ENCODE measurements at regions not wholly inside any gene's neighbourhood (a gene's known extent, or its start where the extent isn't known, plus 50 kb on each side); places are given as distances from the start of the nearest gene placed in this dataset.
"Not testable (repeated sequence)": the region's sequence is repeated elsewhere in the genome, so short reads cannot be mapped to it uniquely, and the experiment has no call there.

DNA sequence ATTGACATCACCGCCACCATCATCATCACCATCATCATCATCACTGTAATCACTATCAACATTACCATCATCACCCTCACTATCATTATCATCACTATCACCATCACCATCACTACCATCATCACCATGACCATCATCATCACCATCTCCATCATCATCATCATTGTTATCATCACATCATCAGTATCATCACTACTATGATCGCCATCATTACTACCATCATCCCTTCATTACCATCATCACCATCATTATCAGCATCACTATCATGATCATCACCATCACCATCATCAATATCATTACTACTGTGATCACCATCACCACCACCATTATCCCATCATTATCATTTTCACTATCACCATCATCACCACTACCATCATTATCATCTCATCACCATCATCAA lies 368.3 kb downstream of the SEC14L1 start:
- no peak for DNase-seq (ENCODE audit: low read depth in 2 of 2, low spot score in 1 of 2)

DNA sequence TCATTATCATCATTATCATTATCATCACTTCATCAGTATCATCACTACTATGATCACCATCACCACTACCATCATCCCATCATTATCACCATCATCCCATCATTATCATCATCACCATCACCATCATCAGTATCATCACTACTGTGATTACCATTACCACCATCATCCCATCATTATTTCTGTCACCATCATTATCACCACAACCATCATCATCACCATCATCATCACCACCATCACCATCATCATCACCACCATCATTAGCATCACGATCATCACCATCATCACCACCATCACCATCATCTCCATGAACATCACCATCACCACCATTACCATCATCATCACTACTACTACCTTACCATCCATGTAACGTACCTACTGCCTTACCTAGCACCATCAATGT lies 368.8 kb downstream of the SEC14L1 start:
- no peak for DNase-seq (ENCODE audit: low read depth in 2 of 2, low spot score in 1 of 2)

DNA sequence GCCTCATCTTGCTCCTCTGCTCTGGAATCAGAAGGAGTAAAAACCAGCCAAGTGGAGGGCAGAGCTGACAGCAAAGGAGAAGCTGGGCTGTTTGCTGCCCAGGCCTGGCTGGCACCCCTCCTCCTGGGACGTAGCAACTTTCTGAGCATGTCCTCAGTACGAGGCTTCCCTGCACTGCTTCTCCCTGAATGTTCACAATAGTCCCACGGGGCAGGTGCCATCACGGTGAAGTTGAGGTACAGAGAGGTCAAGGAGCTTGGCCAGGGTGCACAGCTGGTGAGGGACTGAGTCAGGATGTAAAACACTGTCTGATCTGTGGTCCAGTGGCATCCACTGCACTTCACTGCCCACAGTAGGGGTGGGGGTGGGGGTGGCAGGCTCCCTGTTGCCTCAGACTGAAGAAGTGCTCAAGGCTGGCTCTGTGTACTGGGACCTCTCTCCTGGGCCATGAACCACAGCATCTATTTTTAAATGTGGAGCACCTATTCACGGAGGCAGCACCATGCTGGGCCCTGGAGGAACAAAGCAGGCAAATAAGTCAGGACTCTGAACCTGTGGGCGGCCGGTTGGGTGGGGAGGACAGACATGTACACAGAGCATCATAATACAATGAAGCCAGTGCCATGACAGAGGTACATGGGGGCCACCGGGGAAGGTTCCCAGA lies 369.5 kb downstream of the SEC14L1 start:
- DNase-seq (ENCODE audit: low read depth in 2 of 2, low spot score in 1 of 2) = no peak

GRCh38 chr17:77511514-77512061 lies 370.8 kb downstream of the SEC14L1 start:
- DNase-seq (ENCODE audit: low read depth in 2 of 2, low spot score in 1 of 2) = no peak

DNA sequence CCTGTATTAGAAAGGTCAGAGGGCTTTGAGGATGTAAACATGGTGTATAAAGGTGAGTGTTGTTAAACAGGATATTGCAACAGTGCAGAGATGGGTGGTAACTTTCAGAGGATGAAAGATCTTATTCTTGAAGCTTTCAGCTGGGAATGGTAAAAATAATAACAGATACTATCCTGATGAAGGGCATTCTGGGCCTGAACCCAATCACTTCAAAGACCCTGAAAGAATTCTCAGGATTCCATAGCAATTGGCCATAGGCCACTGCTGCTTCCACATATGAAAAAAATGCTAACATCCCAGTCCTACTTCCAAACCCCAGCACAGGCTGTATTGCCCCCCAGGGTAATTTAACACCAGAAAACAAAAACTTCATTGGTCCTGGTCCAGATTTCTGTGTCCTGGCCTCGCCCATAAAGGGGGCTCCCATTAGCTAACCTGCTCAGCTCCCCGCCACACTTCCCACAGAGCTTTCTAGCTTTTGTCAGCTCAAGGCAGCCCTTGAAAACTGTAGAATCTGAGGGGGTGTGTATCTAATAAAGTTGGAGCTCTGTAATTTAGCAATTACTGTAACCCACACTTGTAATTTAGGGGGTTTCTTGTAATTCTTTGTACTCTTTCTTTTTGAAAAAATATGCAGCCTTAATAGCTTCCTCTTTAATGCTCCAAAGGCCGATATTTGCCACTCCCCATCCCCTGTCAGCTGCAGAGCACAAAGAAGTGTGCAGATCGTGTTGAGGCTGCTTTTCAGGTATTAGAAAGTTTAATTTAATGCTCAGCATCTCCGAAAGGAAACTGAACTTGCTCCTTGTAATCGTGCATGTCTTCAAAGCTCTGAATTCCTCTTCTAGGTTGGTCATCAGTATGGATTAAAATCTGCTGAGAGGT lies 371.5 kb downstream of the SEC14L1 start:
- no peak for DNase-seq (ENCODE audit: low read depth in 2 of 2, low spot score in 1 of 2)

GRCh38 chr17:77513045-77513444 lies 372.3 kb downstream of the SEC14L1 start:
- no peak for DNase-seq (ENCODE audit: low read depth in 2 of 2, low spot score in 1 of 2)

DNA sequence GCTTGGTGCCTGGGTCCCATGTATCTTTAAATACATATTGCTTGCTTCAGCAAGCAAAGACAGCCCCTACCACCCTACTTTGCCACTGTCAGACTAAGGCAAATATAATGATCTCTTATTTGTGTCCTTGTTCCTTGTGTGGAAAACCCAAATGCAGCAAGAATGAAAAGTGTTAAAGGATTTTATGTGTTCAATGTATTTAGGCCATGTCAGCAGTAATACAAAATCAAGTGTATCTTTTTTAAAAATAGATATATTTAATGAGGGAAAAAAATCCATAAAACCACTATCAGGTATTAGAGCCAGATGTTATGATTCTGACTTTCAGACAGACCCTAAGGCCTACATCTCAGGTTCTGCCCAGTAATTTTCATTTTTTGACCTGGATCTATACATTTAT lies 374.5 kb downstream of the SEC14L1 start:
- no peak for DNase-seq (ENCODE audit: low read depth in 2 of 2, low spot score in 1 of 2)

DNA sequence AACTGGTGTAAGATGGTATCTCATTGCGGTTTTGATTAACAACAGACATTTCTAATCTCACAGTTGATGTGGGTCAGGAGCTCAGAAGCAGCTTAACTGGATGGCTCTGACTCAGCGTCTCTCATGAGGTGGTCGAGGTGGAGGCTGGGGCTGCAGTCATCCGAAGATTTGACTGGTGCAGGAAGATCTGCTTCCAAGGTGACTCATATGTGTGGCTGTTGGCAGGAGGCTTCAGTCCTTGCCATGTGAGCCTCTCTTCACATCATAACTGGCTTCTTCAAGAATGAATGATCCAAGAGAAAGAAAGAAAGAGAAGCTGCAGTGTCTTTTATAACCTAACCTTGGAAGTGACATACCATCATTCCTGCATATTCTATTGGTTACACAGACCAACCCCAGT lies 376.1 kb downstream of the SEC14L1 start:
- DNase-seq (ENCODE audit: low read depth in 2 of 2, low spot score in 1 of 2) = no peak

- no peak for DNase-seq (ENCODE audit: low read depth in 2 of 2, low spot score in 1 of 2)
These were observed 380.3 kb downstream of the SEC14L1 start for GRCh38 chr17:77521076-77521475.

DNA sequence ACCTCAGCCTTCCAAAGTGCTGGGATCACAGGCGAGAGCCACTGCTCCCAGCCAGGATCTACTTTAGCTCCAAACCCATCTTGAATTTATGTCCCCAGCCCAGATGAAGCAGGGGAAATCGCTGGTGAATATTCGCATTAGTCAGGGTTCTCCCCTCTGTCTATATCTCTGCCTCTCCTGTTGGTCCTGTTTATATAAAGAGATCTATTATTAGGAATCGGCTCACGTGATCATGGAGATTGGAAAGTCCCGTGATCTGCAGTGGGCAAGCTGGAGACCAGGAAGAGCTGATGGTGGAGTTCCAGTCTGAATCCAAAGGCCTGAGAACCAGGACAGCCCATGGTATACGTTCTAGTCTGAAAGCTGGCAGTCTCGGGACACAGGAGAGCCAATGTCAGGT lies 382.8 kb downstream of the SEC14L1 start:
- no peak for DNase-seq (ENCODE audit: low read depth in 2 of 2, low spot score in 1 of 2)

GRCh38 chr17:77526259-77526711 lies 385.5 kb downstream of the SEC14L1 start:
- DNase-seq (ENCODE audit: low read depth in 2 of 2, low spot score in 1 of 2) = no peak

GRCh38 chr17:77526728-77527350 lies 386.1 kb downstream of the SEC14L1 start:
- no peak for DNase-seq (ENCODE audit: low read depth in 2 of 2, low spot score in 1 of 2)

GRCh38 chr17:77527409-77527808 lies 386.6 kb downstream of the SEC14L1 start:
- DNase-seq (ENCODE audit: low read depth in 2 of 2, low spot score in 1 of 2) = no peak

- no peak for DNase-seq (ENCODE audit: low read depth in 2 of 2, low spot score in 1 of 2)
These were observed 387.2 kb downstream of the SEC14L1 start for GRCh38 chr17:77527836-77528505.

- no peak for DNase-seq (ENCODE audit: low read depth in 2 of 2, low spot score in 1 of 2)
These were observed 388.0 kb downstream of the SEC14L1 start for GRCh38 chr17:77528516-77529327.

DNA sequence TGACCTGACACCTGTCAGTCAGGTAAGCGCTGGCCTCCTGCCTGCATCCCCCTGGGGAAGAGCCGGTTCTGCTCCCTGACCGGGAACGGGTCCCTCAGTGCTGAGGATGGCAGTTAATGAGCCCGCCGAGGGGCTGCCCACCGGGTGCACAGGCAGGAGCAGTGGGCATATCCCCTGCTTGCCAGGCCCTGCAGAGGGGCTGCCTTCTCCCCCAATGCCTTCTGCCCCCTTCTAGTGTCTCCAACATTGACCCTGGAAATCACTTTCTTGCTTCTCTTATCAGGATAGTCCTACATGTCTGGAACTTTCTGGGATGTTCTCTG lies 388.5 kb downstream of the SEC14L1 start:
- no peak for DNase-seq (ENCODE audit: low read depth in 2 of 2, low spot score in 1 of 2)

- no peak for DNase-seq (ENCODE audit: low read depth in 2 of 2, low spot score in 1 of 2)
These were observed 389.8 kb downstream of the SEC14L1 start for GRCh38 chr17:77530591-77530990.

- DNase-seq (ENCODE audit: low read depth in 2 of 2, low spot score in 1 of 2) = no peak
These were observed 390.2 kb downstream of the SEC14L1 start for GRCh38 chr17:77531002-77531401.

- DNase-seq (ENCODE audit: low read depth in 2 of 2, low spot score in 1 of 2) = no peak
These were observed 390.9 kb downstream of the SEC14L1 start for GRCh38 chr17:77531641-77532040.

- not testable (repeated sequence) for DNase-seq (ENCODE audit: low read depth in 2 of 2, low spot score in 1 of 2)
These were observed 392.9 kb downstream of the SEC14L1 start for GRCh38 chr17:77533697-77534096.
